AG04449 (cell line): ENCODE measurements at regions not wholly inside any gene's neighbourhood (a gene's known extent, or its start where the extent isn't known, plus 50 kb on each side); places are given as distances from the start of the nearest gene placed in this dataset.
A peak's percentile ranks its signal among the peaks of the same experiment; 100 is the strongest.

Experiments
- CTCF ChIA-PET: fragments of 350-600 bp; formaldehyde crosslinking; extraction: SDS; loops from one replicate; lab custom pipeline; 2021; ENCODE audit warnings: antibody characterized with exemption; lab: Yijun Ruan, JAX
- POLR2A ChIA-PET: fragments of 400-600, 350-600 bp; formaldehyde crosslinking; extraction: SDS; loops from one replicate; lab custom pipeline; 2020; ENCODE audit warnings: antibody characterized with exemption, inconsistent platforms; lab: Yijun Ruan, JAX
- DNase-seq: peaks from one replicate; pipeline ENCODE4 v3.0.0-alpha.2; 2010; ENCODE audit warnings: low read depth, low spot score
- H3K4me3 ChIP-seq: 2 replicates; pipeline ENCODE4 v1.5.1; 2011; ENCODE audit warnings: low read depth, mild to moderate bottlenecking, control low read depth, low read length
- CTCF ChIP-seq: IDR thresholded peaks from one replicate; pipeline ENCODE4 v1.5.1; 2011; ENCODE audit warnings: mild to moderate bottlenecking, moderate library complexity, low read length, control low read depth, inconsistent platforms; ENCODE audit not compliant: insufficient read depth; ENCODE audit errors: missing control alignments

- DNase-seq = no peak
- POLR2A ChIA-PET = no interaction called here
- TF ChIP-seq CTCF = no peak
- H3K4me3 ChIP-seq = no peak overlapping the region
- CTCF ChIA-PET = no interaction called here
These were observed 453.0 kb upstream of the MIS18BP1 start for GRCh38 chr14:45705940-45706534.

DNA sequence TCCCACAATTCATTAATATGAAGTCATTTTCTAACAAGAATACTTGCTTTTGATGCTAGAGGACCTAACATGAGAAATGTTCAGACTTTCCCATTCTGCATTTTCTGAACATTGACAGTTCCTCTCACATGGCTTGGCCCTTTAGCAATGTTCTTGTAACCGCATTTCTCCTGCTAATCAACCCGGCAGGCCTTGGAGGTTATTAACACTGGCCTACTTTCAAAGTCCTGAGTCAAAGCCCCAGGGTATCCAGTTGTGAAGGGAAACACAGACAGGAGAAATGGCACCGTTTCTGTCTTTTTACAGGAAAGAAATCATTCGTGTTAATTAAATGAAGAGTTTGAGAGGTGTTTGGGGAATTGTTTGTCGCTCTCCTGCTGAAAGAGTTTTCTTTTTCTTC is 446.5 kb upstream of the MIS18BP1 start:
- no peak overlapping the region for H3K4me3 ChIP-seq
- DNase-seq = no peak
- no peak for TF ChIP-seq CTCF
- ChIA-PET POLR2A (no interaction called here), CTCF (no interaction called here)

DNA sequence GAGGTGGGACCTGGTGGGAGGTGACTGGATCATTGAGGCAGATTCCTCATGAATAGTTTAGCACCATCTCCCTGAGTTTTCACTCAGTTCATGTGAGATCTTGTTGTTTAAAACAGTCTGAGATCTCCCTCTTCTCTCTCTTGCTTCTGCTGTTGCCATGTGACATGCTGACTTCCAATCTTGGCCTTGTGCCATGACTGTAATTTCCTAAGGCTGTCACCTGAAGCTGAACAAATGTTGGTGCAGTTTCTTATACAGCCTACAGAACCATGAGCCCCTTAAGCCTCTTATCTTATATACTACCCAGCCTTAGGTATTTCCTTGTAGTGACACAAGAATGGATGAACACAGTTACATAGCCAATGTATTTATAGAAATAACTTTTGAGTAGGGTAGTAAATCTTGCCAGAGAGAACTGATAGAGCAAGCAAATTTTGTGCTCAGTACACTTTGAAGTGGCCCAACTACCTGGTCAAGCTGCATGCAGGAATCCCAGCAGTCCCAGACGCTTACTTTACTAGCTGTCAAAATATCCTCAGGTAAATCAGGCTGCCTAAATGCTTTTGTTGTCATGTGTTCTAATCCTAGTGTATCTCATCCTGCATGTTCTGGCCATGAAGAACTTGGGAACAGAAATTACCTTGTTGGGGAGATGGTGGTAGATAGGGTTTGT is 445.6 kb upstream of the MIS18BP1 start:
- DNase-seq = no peak
- CTCF ChIA-PET = no interaction called here

DNA sequence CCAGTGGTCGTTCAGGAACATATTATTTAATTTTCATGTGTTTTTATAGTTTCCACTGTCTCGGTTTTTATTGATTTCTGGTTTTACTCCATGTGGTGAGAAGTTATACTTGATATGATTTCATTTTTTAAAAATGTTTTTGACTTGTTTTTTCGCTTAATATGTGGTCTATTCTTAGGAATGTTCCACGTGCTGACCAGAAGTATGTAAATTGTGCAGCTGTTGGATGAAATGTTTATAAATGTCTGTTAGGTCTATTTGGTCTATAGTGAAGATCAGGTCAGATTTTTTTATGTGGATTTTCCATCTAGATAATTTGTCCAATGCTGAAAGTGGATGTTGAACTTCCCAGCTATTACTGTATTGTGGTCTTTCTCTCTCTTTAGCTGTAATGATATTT is 433.8 kb upstream of the MIS18BP1 start:
- CTCF ChIA-PET = no interaction called here
- TF ChIP-seq CTCF = no peak
- POLR2A ChIA-PET = no interaction called here
- DNase-seq = no peak
- H3K4me3 ChIP-seq = no peak overlapping the region

More for the DNA sequence above, 445.6 kb upstream of the MIS18BP1 start:
- POLR2A ChIA-PET = no interaction called here
- no peak for TF ChIP-seq CTCF
- H3K4me3 ChIP-seq = no peak overlapping the region

DNA sequence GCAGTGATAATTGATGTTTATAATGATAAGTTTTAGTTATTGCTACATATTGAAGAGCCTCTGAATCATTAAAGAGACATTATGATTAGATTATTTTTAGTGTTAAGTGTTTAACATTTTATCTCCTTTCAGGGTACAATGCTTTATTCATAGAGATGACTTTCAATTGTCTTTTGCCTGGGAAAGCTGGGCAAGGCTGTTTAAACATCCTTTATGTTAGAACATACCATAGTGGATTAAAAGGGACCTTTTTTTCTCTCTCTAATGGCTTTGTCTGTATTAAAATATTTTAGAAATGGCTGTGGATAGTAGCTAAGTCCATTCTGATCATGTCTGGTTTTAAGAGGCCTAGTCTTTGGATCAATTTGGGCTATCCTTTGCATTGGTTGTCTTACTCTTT is 427.5 kb upstream of the MIS18BP1 start:
- no peak overlapping the region for H3K4me3 ChIP-seq
- POLR2A ChIA-PET = no interaction called here
- CTCF ChIA-PET = no interaction called here
- no peak for TF ChIP-seq CTCF
- DNase-seq = no peak

GRCh38 chr14:45679853-45680252 is 426.9 kb upstream of the MIS18BP1 start:
- no peak overlapping the region for H3K4me3 ChIP-seq
- ChIA-PET POLR2A (no interaction called here), CTCF (no interaction called here)
- no peak for TF ChIP-seq CTCF
- DNase-seq = peak; percentile 81
